Skeletal muscle tissue (tissue), 3 donors: ENCODE measurements at regions not wholly inside any gene's neighbourhood (a gene's known extent, or its start where the extent isn't known, plus 50 kb on each side); places are given as distances from the start of the nearest gene placed in this dataset.

Experiments
- H3K27ac ChIP-seq: one replicate; pipeline ENCODE4 v1.7.0; 2013; ENCODE audit warnings: mild to moderate bottlenecking, low read depth, low read length, inconsistent platforms
- H3K27me3 ChIP-seq, 3 donors: one replicate each; pipeline ENCODE4 v1.7.0; 2013; ENCODE audit warnings: low read length in 3 of 3; ENCODE audit not compliant: control insufficient read depth in 3 of 3, insufficient read depth in 3 of 3
- H3K36me3 ChIP-seq, 3 donors: one replicate each; pipeline ENCODE4 v1.7.0; 2013; ENCODE audit warnings: low read length in 3 of 3; ENCODE audit not compliant: control insufficient read depth in 3 of 3, insufficient read depth in 3 of 3
- H3K4me1 ChIP-seq, 3 donors: one replicate each; pipeline ENCODE4 v1.7.0; 2013; ENCODE audit warnings: low read length in 3 of 3, mild to moderate bottlenecking in 3 of 3; ENCODE audit not compliant: control insufficient read depth in 3 of 3, insufficient read depth in 3 of 3
- H3K4me3 ChIP-seq, 3 donors: one replicate each; pipeline ENCODE4 v1.7.0; 2013; ENCODE audit warnings: low read length in 3 of 3
- H3K9ac ChIP-seq, 3 donors: one replicate each; pipeline ENCODE4 v1.7.0; 2013; ENCODE audit warnings: low read length in 3 of 3, mild to moderate bottlenecking in 3 of 3, moderate library complexity in 2 of 3, low read depth in 1 of 3
- H3K9me3 ChIP-seq, 3 donors: one replicate each; pipeline ENCODE4 v1.7.0; 2013; ENCODE audit warnings: low read length in 3 of 3; ENCODE audit not compliant: control insufficient read depth in 3 of 3
- donor health status: Osteomylitis.

- Histone ChIP-seq H3K9ac (no peak overlapping the region), H3K4me1 (no peaks in the 10 kb centered on the region), H3K9me3 (no peaks in the 10 kb centered on the region), H3K27ac (no peak overlapping the region), H3K36me3 (no peaks in the 10 kb centered on the region), H3K4me3 (no peak overlapping the region), H3K27me3 (no peaks in the 10 kb centered on the region)
These were observed 328.5 kb upstream of the PRDM1 start for GRCh38 chr6:105757512-105758200.

GRCh38 chr6:105755885-105756284, 330.3 kb upstream of the PRDM1 start:
- H3K27ac ChIP-seq = no peak overlapping the region
- H3K36me3 ChIP-seq = no peaks in the 10 kb centered on the region
- H3K9me3 ChIP-seq = no peaks in the 10 kb centered on the region
- no peaks in the 10 kb centered on the region for H3K4me1 ChIP-seq
- H3K27me3 ChIP-seq = no peaks in the 10 kb centered on the region
- H3K4me3 ChIP-seq = no peak overlapping the region
- H3K9ac ChIP-seq = no peak overlapping the region

- H3K27ac ChIP-seq = no peak overlapping the region
- no peaks in the 10 kb centered on the region for H3K4me1 ChIP-seq
- H3K9me3 ChIP-seq = no peaks in the 10 kb centered on the region
- no peaks in the 10 kb centered on the region for H3K36me3 ChIP-seq
- H3K27me3 ChIP-seq = no peaks in the 10 kb centered on the region
- H3K4me3 ChIP-seq = no peak overlapping the region
- no peak overlapping the region for H3K9ac ChIP-seq
These were observed 332.4 kb upstream of the PRDM1 start for GRCh38 chr6:105753620-105754211.

GRCh38 chr6:105753207-105753606, 332.9 kb upstream of the PRDM1 start:
- Histone ChIP-seq H3K4me1 (no peaks in the 10 kb centered on the region), H3K9me3 (no peaks in the 10 kb centered on the region), H3K4me3 (no peak overlapping the region), H3K36me3 (no peaks in the 10 kb centered on the region), H3K27me3 (no peaks in the 10 kb centered on the region), H3K27ac (no peak overlapping the region), H3K9ac (no peak overlapping the region)

GRCh38 chr6:105750089-105750488, 336.0 kb upstream of the PRDM1 start:
- H3K4me1 ChIP-seq = no peaks in the 10 kb centered on the region
- no peak overlapping the region for H3K9ac ChIP-seq
- H3K9me3 ChIP-seq = no peaks in the 10 kb centered on the region
- H3K27ac ChIP-seq = no peak overlapping the region
- no peaks in the 10 kb centered on the region for H3K27me3 ChIP-seq
- no peak overlapping the region for H3K4me3 ChIP-seq
- no peaks in the 10 kb centered on the region for H3K36me3 ChIP-seq

GRCh38 chr6:105748737-105749161, 337.4 kb upstream of the PRDM1 start:
- no peak overlapping the region for H3K4me3 ChIP-seq
- no peak overlapping the region for H3K27ac ChIP-seq
- no peaks in the 10 kb centered on the region for H3K9me3 ChIP-seq
- H3K4me1 ChIP-seq = no peaks in the 10 kb centered on the region
- no peak overlapping the region for H3K9ac ChIP-seq
- H3K36me3 ChIP-seq = no peaks in the 10 kb centered on the region
- no peaks in the 10 kb centered on the region for H3K27me3 ChIP-seq

GRCh38 chr6:105747823-105748405, 338.2 kb upstream of the PRDM1 start:
- H3K36me3 ChIP-seq = no peaks in the 10 kb centered on the region
- no peak overlapping the region for H3K9ac ChIP-seq
- H3K4me3 ChIP-seq = no peak overlapping the region
- no peaks in the 10 kb centered on the region for H3K4me1 ChIP-seq
- no peaks in the 10 kb centered on the region for H3K9me3 ChIP-seq
- no peaks in the 10 kb centered on the region for H3K27me3 ChIP-seq
- no peak overlapping the region for H3K27ac ChIP-seq

- no peak overlapping the region for H3K27ac ChIP-seq
- no peak overlapping the region for H3K9ac ChIP-seq
- no peaks in the 10 kb centered on the region for H3K9me3 ChIP-seq
- H3K36me3 ChIP-seq = no peaks in the 10 kb centered on the region
- H3K4me3 ChIP-seq = no peak overlapping the region
- H3K4me1 ChIP-seq = no peaks in the 10 kb centered on the region
- no peaks in the 10 kb centered on the region for H3K27me3 ChIP-seq
These were observed 339.6 kb upstream of the PRDM1 start for GRCh38 chr6:105746509-105746908.

- H3K4me1 ChIP-seq = no peaks in the 10 kb centered on the region
- H3K9me3 ChIP-seq = no peaks in the 10 kb centered on the region
- H3K4me3 ChIP-seq = no peak overlapping the region
- no peaks in the 10 kb centered on the region for H3K36me3 ChIP-seq
- no peak overlapping the region for H3K27ac ChIP-seq
- H3K9ac ChIP-seq = no peak overlapping the region
- no peaks in the 10 kb centered on the region for H3K27me3 ChIP-seq
These were observed 340.0 kb upstream of the PRDM1 start for GRCh38 chr6:105746130-105746505.

- H3K4me1 ChIP-seq = no peaks in the 10 kb centered on the region
- H3K9ac ChIP-seq = no peak overlapping the region
- no peak overlapping the region for H3K27ac ChIP-seq
- H3K9me3 ChIP-seq = no peaks in the 10 kb centered on the region
- H3K36me3 ChIP-seq = no peaks in the 10 kb centered on the region
- no peak overlapping the region for H3K4me3 ChIP-seq
- no peaks in the 10 kb centered on the region for H3K27me3 ChIP-seq
These were observed 340.5 kb upstream of the PRDM1 start for GRCh38 chr6:105745464-105746129.
